ENCODE measurements at regions not wholly inside any gene's neighbourhood (a gene's known extent, or its start where the extent isn't known, plus 50 kb on each side); places are given as distances from the start of the nearest gene placed in this dataset.

GRCh38 chr13:42458193-42458592 is 115.8 kb upstream of the TNFSF11 start:
- TF ChIP-seq POLR2AphosphoS5 (IDR thresholded peaks at IDR 0.05; ENCODE audit: insufficient read depth in 1 of 2, low read depth in 1 of 2) (no peak), CTCF (IDR thresholded peaks at IDR 0.05) (no peak), POLR2A (IDR thresholded peaks at IDR 0.05) (no peak)
